ENCODE measurements at regions not wholly inside any gene's neighbourhood (a gene's known extent, or its start where the extent isn't known, plus 50 kb on each side); places are given as distances from the start of the nearest gene placed in this dataset.

GRCh38 chr7:148941598-148942275, 57.6 kb upstream of the EZH2 start:
- H3K4me3 Mint-ChIP-seq: peak overlapping the region; percentile 95
- H3K4me2 ChIP-seq (replicated peaks; ENCODE audit: low read depth, low read length, poor library complexity, severe bottlenecking): peak overlapping the region; percentile 68
- peak; percentile 28 for ATAC-seq (ENCODE audit: low read depth)
- no peaks in the 10 kb centered on the region for H3K9me3 Mint-ChIP-seq (ENCODE audit: insufficient read depth)
- intact Hi-C loops (cut with micrococcal nuclease): loop anchor here (1.0 to 2.0 kb wide), 7 partner anchors 22 to 242 kb away; partner anchors contain the start of genes EZH2, PDIA4 and ZNF398
- peak overlapping the region; percentile 85 to 98 (median 89) for H3K4me3 ChIP-seq (ENCODE audit: control extremely low read depth in 1 of 5, extremely low read depth in 1 of 5, insufficient read depth in 1 of 5, low read depth in 2 of 5, low read length in 4 of 5)
- no peak for TF ChIP-seq EZH2 (IDR thresholded peaks at IDR 0.05; ENCODE audit: borderline replicate concordance, insufficient read depth, low read depth, low read length, poor library complexity, severe bottlenecking)
- peak; percentile 37 for TF ChIP-seq CTCF (IDR thresholded peaks at IDR 0.05)
- H3K27me3 Mint-ChIP-seq: no peaks in the 10 kb centered on the region
- H3K36me3 ChIP-seq (replicated peaks in 1 of 2; ENCODE audit: control extremely low read depth in 1 of 2, control insufficient read depth in 1 of 2, extremely low read depth in 1 of 2, insufficient read depth in 2 of 2, low read length in 1 of 2): no peaks in the 10 kb centered on the region
- H3K79me2 ChIP-seq (ENCODE audit: control insufficient read depth, insufficient read depth, low read length): no peaks in the 10 kb centered on the region
- no CpG with 5 or more reads among the region's 17 CpGs for WGBS (ENCODE audit: insufficient coverage)
- CTCF ChIA-PET: interaction anchor here (0.6 to 2.7 kb wide), 15 partner anchors 11 to 367 kb away, joined by 3 to 16 read pairs (median 5); partner anchors contain the start of genes CUL1 and EZH2
- no peaks in the 10 kb centered on the region for H4K20me1 ChIP-seq (ENCODE audit: control insufficient read depth, insufficient read depth, low read length, poor library complexity, severe bottlenecking)
- H3K4me1 ChIP-seq (ENCODE audit: control insufficient read depth in 2 of 2, insufficient read depth in 2 of 2, low read length in 2 of 2): peaks cover 6 to 12% of the 10 kb centered on the region in 2 donors
- H3K4me1 Mint-ChIP-seq: peaks cover 13% of the 10 kb centered on the region
- peak overlapping the region; percentile 82 for H3K9ac ChIP-seq (ENCODE audit: low read length)
- H3K27ac ChIP-seq (ENCODE audit: low read length in 2 of 2): peak overlapping the region; percentile 77 to 88
- peak overlapping the region; percentile 97 for H3K27ac Mint-ChIP-seq
- DNase-seq: peak; percentile 69
- POLR2A ChIA-PET: interaction anchor here (0.9 to 1.5 kb wide), 4 partner anchors 57 to 243 kb away, joined by 3 to 6 read pairs (median 5); partner anchors contain the start of gene CUL1
- H3K27me3 ChIP-seq (replicated peaks in 1 of 4; ENCODE audit: control extremely low read depth in 1 of 4, control insufficient read depth in 3 of 4, insufficient read depth in 4 of 4, low read length in 3 of 4): no peaks in the 10 kb centered on the region
- H3K9me3 ChIP-seq (ENCODE audit: control extremely low read depth in 1 of 3, control insufficient read depth in 2 of 3, insufficient read depth in 1 of 3, low read length in 2 of 3): peaks cover 0 to 4% (median 0%) of the 10 kb centered on the region in 3 donors
- H2AFZ ChIP-seq (ENCODE audit: insufficient read depth, low read depth, low read length, poor library complexity, severe bottlenecking): peak overlapping the region; percentile 96

All from B cell (primary cell).